Smooth muscle cell (in vitro differentiated cells): ENCODE measurements at regions not wholly inside any gene's neighbourhood (a gene's known extent, or its start where the extent isn't known, plus 50 kb on each side); places are given as distances from the start of the nearest gene placed in this dataset.

Experiments
- DNase-seq: peaks from one replicate; lab custom pipeline; 2025; ENCODE audit not compliant: unreplicated experiment; lab: John Stamatoyannopoulos, UW
- H2AFZ ChIP-seq: fragments of 200-600 bp; sonication (generic); 2 replicates; pipeline ENCODE4 v1.6.0; 2016; ENCODE audit warnings: antibody characterized with exemption, low read depth, mild to moderate bottlenecking
- H3F3A ChIP-seq: fragments of 200-600 bp; sonication (generic); 2 replicates; pipeline ENCODE4 v1.6.0; 2017; ENCODE audit warnings: antibody characterized with exemption, low read depth
- H3K27ac ChIP-seq: fragments of 200-600 bp; sonication (generic); 2 replicates; pipeline ENCODE4 v1.5.1; 2016; ENCODE audit warnings: low read depth, mild to moderate bottlenecking
- H3K27me3 ChIP-seq: fragments of 200-600 bp; sonication (generic); 2 replicates; pipeline ENCODE4 v1.6.1; 2016; ENCODE audit warnings: low read depth, mild to moderate bottlenecking
- H3K36me3 ChIP-seq: fragments of 200-600 bp; sonication (generic); 2 replicates; pipeline ENCODE4 v1.5.1; 2016; ENCODE audit warnings: low read depth
- H3K4me1 ChIP-seq: fragments of 200-600 bp; sonication (generic); 2 replicates; pipeline ENCODE4 v1.5.1; 2016; ENCODE audit warnings: low read depth
- H3K4me2 ChIP-seq: fragments of 200-600 bp; sonication (generic); 2 replicates; pipeline ENCODE4 v1.6.0; 2016; ENCODE audit warnings: mild to moderate bottlenecking
- H3K4me3 ChIP-seq: fragments of 200-600 bp; sonication (generic); 2 replicates; pipeline ENCODE4 v1.5.1; 2016; ENCODE audit warnings: mild to moderate bottlenecking
- H3K79me2 ChIP-seq: fragments of 200-600 bp; sonication (generic); 2 replicates; pipeline ENCODE4 v1.6.0; 2016; ENCODE audit warnings: low read depth, mild to moderate bottlenecking
- H3K9ac ChIP-seq: fragments of 200-600 bp; sonication (generic); 2 replicates; pipeline ENCODE4 v1.6.0; 2016; ENCODE audit warnings: low read depth
- H3K9me3 ChIP-seq: fragments of 200-600 bp; sonication (generic); replicated peaks from 2 replicates; pipeline ENCODE4 v1.5.1; 2016; ENCODE audit warnings: low read depth
- H4K20me1 ChIP-seq: fragments of 200-600 bp; sonication (generic); 2 replicates; pipeline ENCODE4 v1.6.0; 2016; ENCODE audit warnings: low read depth
- CTCF ChIP-seq: fragments of 200-600 bp; sonication (generic); IDR thresholded peaks from 2 replicates; pipeline ENCODE4 v1.5.1; 2017; ENCODE audit warnings: borderline replicate concordance, mild to moderate bottlenecking, antibody characterized with exemption; ENCODE audit not compliant: insufficient read depth, poor library complexity, severe bottlenecking
- WGBS: methylation state at CpG from one replicate; pipeline ENCODE4 v1.1.7; 2016; ENCODE audit warnings: low lambda C conversion rate; 5-methylcytosine and 5-hydroxymethylcytosine counted together

- Histone ChIP-seq H3K27me3 (no peaks in the 10 kb centered on the region), H2AFZ (no peak overlapping the region), H3K9ac (no peak overlapping the region), H3K79me2 (no peaks in the 10 kb centered on the region), H3F3A (peaks cover 29% of the 10 kb centered on the region), H3K27ac (peak overlapping the region; percentile 43), H3K36me3 (no peaks in the 10 kb centered on the region), H4K20me1 (no peaks in the 10 kb centered on the region), H3K4me3 (no peak overlapping the region), H3K9me3 (no peaks in the 10 kb centered on the region), H3K4me2 (no peak overlapping the region), H3K4me1 (no peaks in the 10 kb centered on the region)
- WGBS: 96% methylated on average over 7 of the region's 7 CpGs
- TF ChIP-seq CTCF: no peak
- DNase-seq: no peak
Measured at GRCh38 chr10:4231439-4231838, 446.4 kb upstream of the KLF6 start.

- no peak overlapping the region for H3K4me3 ChIP-seq
- 76% methylated on average over 1 of the region's 1 CpG for WGBS
- no peak overlapping the region for H3K4me2 ChIP-seq
Measured at GRCh38 chr10:4230036-4230435, 445.0 kb upstream of the KLF6 start.

DNA sequence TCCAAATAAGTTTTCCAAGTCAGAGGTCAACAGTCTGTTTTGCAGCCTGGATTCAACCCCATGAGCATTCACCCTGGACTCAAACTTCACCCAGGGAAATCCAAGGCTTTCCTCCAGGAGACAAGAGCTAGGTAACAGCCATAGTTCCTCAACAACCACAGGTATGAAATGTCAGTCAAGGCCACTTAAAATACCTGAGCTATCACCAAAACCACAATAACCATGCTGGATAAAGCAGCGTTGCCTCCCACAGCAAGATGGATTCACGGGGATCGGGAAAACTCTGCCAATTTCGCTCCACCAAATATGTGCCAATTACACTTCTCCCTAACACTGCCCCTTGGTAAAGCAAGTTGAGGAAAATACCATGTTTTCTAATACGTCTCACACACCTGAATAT, 444.1 kb upstream of the KLF6 start:
- peaks cover 28% of the 10 kb centered on the region for H3F3A ChIP-seq
- H3K79me2 ChIP-seq: no peaks in the 10 kb centered on the region
- no peak overlapping the region for H3K4me3 ChIP-seq
- no peak overlapping the region for H3K27ac ChIP-seq
- H2AFZ ChIP-seq: no peak overlapping the region
- no peak for DNase-seq
- TF ChIP-seq CTCF: no peak
- H3K27me3 ChIP-seq: no peaks in the 10 kb centered on the region
- H3K4me2 ChIP-seq: no peak overlapping the region
- 72% methylated on average over 5 of the region's 5 CpGs for WGBS
- no peak overlapping the region for H3K9ac ChIP-seq
- H3K4me1 ChIP-seq: no peaks in the 10 kb centered on the region
- H3K9me3 ChIP-seq: no peaks in the 10 kb centered on the region
- H4K20me1 ChIP-seq: no peaks in the 10 kb centered on the region
- no peaks in the 10 kb centered on the region for H3K36me3 ChIP-seq

More at GRCh38 chr10:4230036-4230435, 445.0 kb upstream of the KLF6 start:
- no peaks in the 10 kb centered on the region for H3K36me3 ChIP-seq
- H3K9me3 ChIP-seq: no peaks in the 10 kb centered on the region
- peak overlapping the region; percentile 0 for H2AFZ ChIP-seq
- no peak overlapping the region for H3K9ac ChIP-seq
- H3K4me1 ChIP-seq: no peaks in the 10 kb centered on the region
- H3K27ac ChIP-seq: no peak overlapping the region
- no peak for DNase-seq
- H4K20me1 ChIP-seq: no peaks in the 10 kb centered on the region
- no peak for TF ChIP-seq CTCF
- H3K79me2 ChIP-seq: no peaks in the 10 kb centered on the region
- H3K27me3 ChIP-seq: no peaks in the 10 kb centered on the region
- peaks cover 29% of the 10 kb centered on the region for H3F3A ChIP-seq

DNA sequence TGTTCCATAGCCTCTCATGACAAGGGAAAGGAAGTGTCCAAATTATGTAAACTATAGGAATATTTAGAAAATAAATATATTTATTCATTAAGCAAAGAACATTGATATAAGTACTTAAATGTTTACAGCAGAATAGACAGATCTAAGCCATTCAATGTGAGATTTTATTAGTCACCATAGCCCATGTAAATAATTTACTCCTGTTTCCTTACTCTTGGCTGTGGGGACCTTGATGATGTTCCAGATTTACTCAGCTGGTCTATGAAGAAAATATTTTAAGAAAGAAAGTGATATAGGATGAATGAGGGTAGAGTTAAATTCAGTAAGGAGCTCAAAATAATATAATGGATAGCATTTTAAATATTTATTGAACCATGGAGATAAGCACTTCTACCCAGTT, 442.6 kb upstream of the KLF6 start:
- H3K36me3 ChIP-seq: no peaks in the 10 kb centered on the region

More for the DNA sequence above, 442.6 kb upstream of the KLF6 start:
- Histone ChIP-seq H3K27ac (no peak overlapping the region), H3K9ac (no peak overlapping the region), H3K27me3 (no peaks in the 10 kb centered on the region), H3F3A (peaks cover 12% of the 10 kb centered on the region), H3K9me3 (no peaks in the 10 kb centered on the region), H3K4me3 (no peak overlapping the region), H3K4me1 (no peaks in the 10 kb centered on the region), H3K79me2 (no peaks in the 10 kb centered on the region), H3K4me2 (no peak overlapping the region), H4K20me1 (no peaks in the 10 kb centered on the region), H2AFZ (no peak overlapping the region)
- DNase-seq: no peak
- no peak for TF ChIP-seq CTCF
